Hepatocyte (in vitro differentiated cells): ENCODE measurements at regions not wholly inside any gene's neighbourhood (a gene's known extent, or its start where the extent isn't known, plus 50 kb on each side); places are given as distances from the start of the nearest gene placed in this dataset.

ENCODE experiments used
- DNase-seq: peaks from one replicate; pipeline ENCODE4 v3.0.0-alpha.2; 2016; ENCODE audit warnings: low spot score
- H2AFZ ChIP-seq: fragments of 200-600 bp; sonication (generic); 2 replicates; pipeline ENCODE4 v1.6.0; 2016; ENCODE audit warnings: antibody characterized with exemption, mild to moderate bottlenecking
- H3K27ac ChIP-seq: fragments of 200-600 bp; sonication (generic); 2 replicates; pipeline ENCODE4 v1.5.1; 2016; ENCODE audit warnings: mild to moderate bottlenecking
- H3K27me3 ChIP-seq: fragments of 200-600 bp; sonication (generic); 2 replicates; pipeline ENCODE4 v1.6.1; 2016
- H3K36me3 ChIP-seq: fragments of 200-600 bp; sonication (generic); replicated peaks from 2 replicates; pipeline ENCODE4 v1.5.1; 2016; ENCODE audit warnings: low read depth; ENCODE audit not compliant: insufficient read depth
- H3K4me1 ChIP-seq: fragments of 200-600 bp; sonication (generic); 2 replicates; pipeline ENCODE4 v1.5.1; 2016; ENCODE audit warnings: mild to moderate bottlenecking, moderate library complexity; ENCODE audit not compliant: insufficient read depth
- H3K4me2 ChIP-seq: fragments of 200-600 bp; sonication (generic); 2 replicates; pipeline ENCODE4 v1.6.0; 2016
- H3K4me3 ChIP-seq: fragments of 200-600 bp; sonication (generic); 2 replicates; pipeline ENCODE4 v1.5.1; 2016; ENCODE audit warnings: mild to moderate bottlenecking
- H3K79me2 ChIP-seq: fragments of 200-600 bp; sonication (generic); 2 replicates; pipeline ENCODE4 v1.6.0; 2017; ENCODE audit warnings: mild to moderate bottlenecking
- H3K9me2 ChIP-seq: fragments of 200-600 bp; sonication (generic); replicated peaks from 2 replicates; pipeline ENCODE4 v1.6.0; 2017; ENCODE audit warnings: mild to moderate bottlenecking; ENCODE audit not compliant: insufficient read depth
- H3K9me3 ChIP-seq: fragments of 200-600 bp; sonication (generic); 2 replicates; pipeline ENCODE4 v1.5.1; 2016; ENCODE audit warnings: low read depth, mild to moderate bottlenecking
- H4K20me1 ChIP-seq: fragments of 200-600 bp; sonication (generic); 2 replicates; pipeline ENCODE4 v1.6.0; 2016; ENCODE audit warnings: mild to moderate bottlenecking; ENCODE audit not compliant: insufficient read depth, poor library complexity, severe bottlenecking
- CTCF ChIP-seq: fragments of 200-600 bp; sonication (generic); IDR thresholded peaks from 2 replicates; pipeline ENCODE4 v1.5.1; 2016; ENCODE audit warnings: antibody characterized with exemption, mild to moderate bottlenecking; ENCODE audit not compliant: poor library complexity
- EZH2 ChIP-seq: fragments of 200-600 bp; sonication (generic); IDR thresholded peaks from 2 replicates; pipeline ENCODE4 v1.6.1; 2016; ENCODE audit warnings: antibody characterized with exemption, mild to moderate bottlenecking, borderline replicate concordance
- EZH2phosphoT487 ChIP-seq: fragments of 200-600 bp; sonication (generic); IDR thresholded peaks from one replicate; pipeline ENCODE4 v1.6.1; 2018; ENCODE audit warnings: antibody characterized with exemption, mild to moderate bottlenecking, low read depth, moderate library complexity; ENCODE audit not compliant: unreplicated experiment, severe bottlenecking
- WGBS: methylation state at CpG from one replicate; pipeline ENCODE4 v1.1.6; 2016; ENCODE audit warnings: low lambda C conversion rate; ENCODE audit errors: missing lambda C conversion rate; 5-methylcytosine and 5-hydroxymethylcytosine counted together

GRCh38 chr11:116085031-116085635 lies 580.9 kb upstream of the CADM1 start:
- TF ChIP-seq EZH2 (no peak), CTCF (no peak), EZH2phosphoT487 (no peak)
- no peaks in the 10 kb centered on the region for H4K20me1 ChIP-seq
- H3K27me3 ChIP-seq: peaks cover 11% of the 10 kb centered on the region
- 81% methylated on average over 7 of the region's 7 CpGs for WGBS
- no peak overlapping the region for H3K4me2 ChIP-seq
- H3K79me2 ChIP-seq: no peaks in the 10 kb centered on the region
- H3K27ac ChIP-seq: no peak overlapping the region
- no peaks in the 10 kb centered on the region for H3K9me2 ChIP-seq
- H3K36me3 ChIP-seq: no peaks in the 10 kb centered on the region
- DNase-seq: no peak
- H3K4me1 ChIP-seq: no peaks in the 10 kb centered on the region
- H3K4me3 ChIP-seq: no peak overlapping the region
- H3K9me3 ChIP-seq: no peaks in the 10 kb centered on the region
- no peak overlapping the region for H2AFZ ChIP-seq

GRCh38 chr11:116084511-116084910 lies 580.3 kb upstream of the CADM1 start:
- Histone ChIP-seq H2AFZ (no peak overlapping the region), H3K27ac (no peak overlapping the region), H3K9me3 (no peaks in the 10 kb centered on the region), H3K4me3 (no peak overlapping the region), H3K4me1 (no peaks in the 10 kb centered on the region), H3K27me3 (peaks cover 11% of the 10 kb centered on the region), H3K9me2 (no peaks in the 10 kb centered on the region), H3K79me2 (no peaks in the 10 kb centered on the region), H4K20me1 (no peaks in the 10 kb centered on the region), H3K36me3 (no peaks in the 10 kb centered on the region), H3K4me2 (no peak overlapping the region)
- 67% methylated on average over 6 of the region's 6 CpGs for WGBS
- TF ChIP-seq EZH2 (no peak), EZH2phosphoT487 (no peak), CTCF (no peak)
- no peak for DNase-seq

GRCh38 chr11:116082256-116082655 lies 578.0 kb upstream of the CADM1 start:
- Histone ChIP-seq H3K79me2 (no peaks in the 10 kb centered on the region), H3K4me1 (no peaks in the 10 kb centered on the region), H2AFZ (no peak overlapping the region), H3K4me2 (no peak overlapping the region), H3K9me2 (no peaks in the 10 kb centered on the region), H3K27me3 (peaks cover 11% of the 10 kb centered on the region), H4K20me1 (no peaks in the 10 kb centered on the region), H3K27ac (no peak overlapping the region), H3K4me3 (no peak overlapping the region), H3K36me3 (no peaks in the 10 kb centered on the region), H3K9me3 (no peaks in the 10 kb centered on the region)
- no peak for DNase-seq
- no peak for TF ChIP-seq CTCF
- no peak for TF ChIP-seq EZH2
- TF ChIP-seq EZH2phosphoT487: no peak
- WGBS: 98% methylated on average over 5 of the region's 5 CpGs
